Testis (tissue), 2 donors: ENCODE measurements at regions not wholly inside any gene's neighbourhood (a gene's known extent, or its start where the extent isn't known, plus 50 kb on each side); places are given as distances from the start of the nearest gene placed in this dataset.
"Not testable (repeated sequence)": the region's sequence is repeated elsewhere in the genome, so short reads cannot be mapped to it uniquely, and the experiment has no call there.

Source experiments
- CTCF ChIP-seq, 3 experiments: fragments of 450-650 bp in 2 of 3; fragments of 200-600 bp in 1 of 3; sonication (generic) in 1 of 3; IDR thresholded peaks; one replicate each; pipeline ENCODE4 v1.5.1; 2016 to 2019; ENCODE audit warnings: antibody characterized with exemption in 3 of 3, mild to moderate bottlenecking in 2 of 3, moderate library complexity in 1 of 3
- POLR2A ChIP-seq: fragments of 450-650 bp; IDR thresholded peaks from one replicate; pipeline ENCODE4 v1.6.1; 2017; ENCODE audit warnings: antibody characterized with exemption, mild to moderate bottlenecking, moderate library complexity

- not testable (repeated sequence) for TF ChIP-seq POLR2A; CTCF (IDR thresholded peaks at IDR 0.05)
These were observed 214.9 kb upstream of the IRF2BP2 start for GRCh38 chr1:234824836-234825235.
